ENCODE measurements at regions not wholly inside any gene's neighbourhood (a gene's known extent, or its start where the extent isn't known, plus 50 kb on each side); places are given as distances from the start of the nearest gene placed in this dataset.

DNA sequence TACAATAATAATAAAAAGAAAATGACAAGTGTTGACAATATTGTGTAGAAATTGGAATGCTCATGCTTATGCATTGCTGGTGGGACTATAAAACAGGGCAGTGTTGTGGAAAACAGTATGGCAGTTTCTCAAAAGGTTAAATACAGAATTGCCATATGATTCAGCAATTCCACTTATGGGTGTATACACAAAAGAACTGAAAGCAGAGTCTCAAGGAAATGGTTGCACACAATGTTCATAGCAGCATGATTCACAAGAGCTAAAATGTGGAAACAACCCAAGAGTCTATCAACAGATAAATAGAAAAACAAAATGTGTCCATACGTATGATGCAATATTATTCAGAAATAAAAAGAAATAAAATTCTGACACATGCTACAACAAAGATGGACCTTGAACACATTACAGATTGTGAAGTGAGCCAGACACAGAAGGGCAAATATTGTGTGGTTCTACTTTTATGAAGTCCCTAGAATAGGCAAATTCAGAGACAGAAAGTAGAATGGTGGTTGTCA is 64.8 kb upstream of the GRM8 start:
- TF ChIP-seq POLR2A (conservative IDR thresholded peaks at IDR 0.05) (no peak), FOXK2 (conservative IDR thresholded peaks at IDR 0.05 in 1 of 2, IDR thresholded peaks at IDR 0.05 in 1 of 2; ENCODE audit: low read depth in 2 of 2) (no peak), ZNF12 (CRISPR knock-in tag; IDR thresholded peaks at IDR 0.05) (no peak)
